ENCODE measurements at regions not wholly inside any gene's neighbourhood (a gene's known extent, or its start where the extent isn't known, plus 50 kb on each side); places are given as distances from the start of the nearest gene placed in this dataset.

DNA sequence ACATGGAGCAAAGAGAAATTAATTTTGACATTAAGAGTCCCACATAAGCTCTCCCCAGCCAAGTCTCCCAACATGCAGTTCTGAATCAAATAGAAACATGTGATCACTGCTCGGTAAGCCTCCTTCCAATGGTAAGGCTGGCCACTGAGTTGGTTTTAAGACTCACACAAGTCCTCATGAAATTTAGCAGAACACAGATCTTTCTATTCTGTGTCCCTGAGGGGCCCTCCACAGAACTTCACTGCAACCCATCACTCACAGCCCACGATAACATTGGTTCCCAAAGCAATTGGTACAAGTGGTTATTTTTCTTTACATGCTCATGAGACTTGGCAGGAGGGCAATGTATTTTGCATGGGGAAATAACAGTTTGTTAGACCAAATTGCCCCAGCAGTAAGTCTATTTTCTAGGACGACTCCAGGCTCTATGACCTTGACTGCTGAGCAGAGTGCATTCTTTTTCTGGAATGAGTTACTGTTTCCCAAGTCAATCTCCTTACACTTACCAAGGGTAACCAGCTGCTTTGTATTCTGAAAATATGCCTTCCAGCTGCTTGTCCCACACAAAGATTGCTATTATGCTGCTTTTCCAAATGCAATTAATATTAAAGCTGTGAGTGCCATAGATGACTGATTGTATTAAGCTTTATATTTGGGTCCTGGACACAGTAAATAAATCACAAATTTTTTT is 142.3 kb upstream of the TANK start:
- in situ Hi-C loops (cut with MboI; ENCODE audit: low sequenced_read_pairs): no loop called here
- Histone ChIP-seq H3K4me1 (no peaks in the 10 kb centered on the region), H3K36me3 (replicated peaks) (no peaks in the 10 kb centered on the region), H3K27me3 (ENCODE audit: low read depth) (no peaks in the 10 kb centered on the region), H3K4me3 (no peak overlapping the region), H3K9me3 (no peaks in the 10 kb centered on the region)
- DNase-seq (ENCODE audit: low spot score in 2 of 2): no peak

DNA sequence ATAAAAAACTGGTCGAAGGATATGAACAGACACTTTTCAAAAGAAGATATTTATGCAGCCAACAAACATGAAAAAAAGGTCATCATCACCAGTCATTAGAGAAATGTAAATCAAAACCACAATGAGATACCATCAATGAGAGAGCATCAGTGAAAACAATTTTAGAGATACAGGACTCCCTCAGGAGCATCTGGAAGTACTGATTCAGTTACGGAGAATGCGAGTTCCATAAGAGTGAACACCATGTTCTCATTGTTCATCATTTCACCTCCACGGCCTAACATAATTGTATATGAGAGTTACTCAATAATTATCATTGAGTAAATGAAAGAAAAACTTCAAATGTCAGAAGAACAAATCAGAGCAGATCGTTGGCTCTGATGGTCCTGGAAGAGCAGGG is 140.9 kb upstream of the TANK start:
- no peaks in the 10 kb centered on the region; the same call in 1 of the 2 replicates for H3K9me3 ChIP-seq
- DNase-seq (ENCODE audit: low spot score in 2 of 2): no peak
- H3K4me1 ChIP-seq: no peaks in the 10 kb centered on the region
- H3K36me3 ChIP-seq (replicated peaks): no peaks in the 10 kb centered on the region
- no peaks in the 10 kb centered on the region for H3K27me3 ChIP-seq (ENCODE audit: low read depth)
- in situ Hi-C loops (cut with MboI; ENCODE audit: low sequenced_read_pairs): no loop called here
- no peak overlapping the region for H3K4me3 ChIP-seq

DNA sequence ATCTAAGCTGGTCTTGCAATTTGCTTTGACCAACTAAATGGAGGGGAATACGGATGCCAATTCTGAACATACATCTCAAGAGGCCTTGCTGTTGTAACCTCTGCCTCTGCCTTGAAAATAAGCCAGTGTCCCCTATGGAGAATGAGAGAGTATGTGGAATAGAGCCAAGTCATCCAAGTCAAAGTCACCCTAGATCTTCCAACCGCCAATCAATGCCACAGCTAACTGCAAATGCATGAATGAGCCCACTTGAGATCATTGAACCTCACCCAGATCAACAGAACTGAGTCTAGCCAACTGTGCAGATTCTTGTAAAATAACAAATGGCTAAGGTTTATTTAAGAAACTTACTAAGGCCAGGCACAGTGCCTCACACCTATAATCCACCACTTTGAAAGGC is 139.8 kb upstream of the TANK start:
- Histone ChIP-seq H3K27me3 (ENCODE audit: low read depth) (no peaks in the 10 kb centered on the region), H3K4me1 (no peaks in the 10 kb centered on the region), H3K4me3 (no peak overlapping the region), H3K9me3 (no peaks in the 10 kb centered on the region; the same call in 1 of the 2 replicates), H3K36me3 (replicated peaks) (no peaks in the 10 kb centered on the region)
- in situ Hi-C loops (cut with MboI; ENCODE audit: low sequenced_read_pairs): no loop called here
- no peak for DNase-seq (ENCODE audit: low spot score in 2 of 2)

DNA sequence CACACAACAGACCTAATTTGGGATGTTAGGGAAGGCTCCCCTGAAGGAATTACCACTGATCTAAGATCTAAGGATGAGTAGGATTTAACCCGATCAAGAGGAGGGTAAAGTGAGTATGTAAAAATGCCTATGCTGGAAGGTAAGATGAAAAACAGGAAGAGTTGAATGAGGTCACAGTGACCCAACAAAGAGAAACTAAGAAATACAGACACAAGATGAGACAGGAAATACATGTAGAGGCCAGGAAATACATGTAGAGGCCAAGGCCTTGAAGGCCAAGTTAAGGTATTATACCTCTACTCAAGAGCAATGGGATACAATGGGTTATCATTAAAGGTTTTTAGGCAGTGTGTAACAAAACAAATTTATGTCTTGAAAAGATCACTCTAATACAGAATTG is 131.6 kb upstream of the TANK start:
- in situ Hi-C loops (cut with MboI; ENCODE audit: low sequenced_read_pairs): no loop called here
- no peak for DNase-seq (ENCODE audit: low spot score in 2 of 2)
- H3K9me3 ChIP-seq: no peaks in the 10 kb centered on the region

DNA sequence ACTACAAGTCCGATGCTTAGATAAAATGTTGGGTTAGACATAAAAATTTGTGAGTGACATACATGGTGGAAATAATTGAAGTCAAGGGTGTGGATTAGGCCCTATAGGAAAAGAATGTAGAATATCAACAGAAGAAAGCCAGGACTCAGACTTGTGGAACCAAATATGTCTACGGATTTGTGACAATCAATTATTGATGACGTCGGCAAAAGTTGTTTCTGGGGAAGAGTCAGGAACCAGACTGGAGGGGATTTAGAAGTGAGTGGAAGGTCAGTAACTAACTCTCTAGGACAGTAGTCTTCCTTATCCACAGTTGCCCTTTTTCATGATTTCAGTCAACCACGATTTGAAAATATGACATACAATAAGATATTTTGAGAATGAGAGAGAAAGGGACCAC is 130.9 kb upstream of the TANK start:
- Histone ChIP-seq H3K9me3 (no peaks in the 10 kb centered on the region), H3K4me1 (no peaks in the 10 kb centered on the region), H3K4me3 (no peak overlapping the region), H3K27me3 (ENCODE audit: low read depth) (peaks cover under 1% of the 10 kb centered on the region; the same call in 1 of the 2 replicates), H3K36me3 (replicated peaks) (no peaks in the 10 kb centered on the region)
- no peak for DNase-seq (ENCODE audit: low spot score in 2 of 2)
- in situ Hi-C loops (cut with MboI; ENCODE audit: low sequenced_read_pairs): no loop called here

More for the DNA sequence above, 131.6 kb upstream of the TANK start:
- H3K4me3 ChIP-seq: no peak overlapping the region
- no peaks in the 10 kb centered on the region for H3K27me3 ChIP-seq (ENCODE audit: low read depth)
- H3K36me3 ChIP-seq (replicated peaks): no peaks in the 10 kb centered on the region
- H3K4me1 ChIP-seq: no peaks in the 10 kb centered on the region

DNA sequence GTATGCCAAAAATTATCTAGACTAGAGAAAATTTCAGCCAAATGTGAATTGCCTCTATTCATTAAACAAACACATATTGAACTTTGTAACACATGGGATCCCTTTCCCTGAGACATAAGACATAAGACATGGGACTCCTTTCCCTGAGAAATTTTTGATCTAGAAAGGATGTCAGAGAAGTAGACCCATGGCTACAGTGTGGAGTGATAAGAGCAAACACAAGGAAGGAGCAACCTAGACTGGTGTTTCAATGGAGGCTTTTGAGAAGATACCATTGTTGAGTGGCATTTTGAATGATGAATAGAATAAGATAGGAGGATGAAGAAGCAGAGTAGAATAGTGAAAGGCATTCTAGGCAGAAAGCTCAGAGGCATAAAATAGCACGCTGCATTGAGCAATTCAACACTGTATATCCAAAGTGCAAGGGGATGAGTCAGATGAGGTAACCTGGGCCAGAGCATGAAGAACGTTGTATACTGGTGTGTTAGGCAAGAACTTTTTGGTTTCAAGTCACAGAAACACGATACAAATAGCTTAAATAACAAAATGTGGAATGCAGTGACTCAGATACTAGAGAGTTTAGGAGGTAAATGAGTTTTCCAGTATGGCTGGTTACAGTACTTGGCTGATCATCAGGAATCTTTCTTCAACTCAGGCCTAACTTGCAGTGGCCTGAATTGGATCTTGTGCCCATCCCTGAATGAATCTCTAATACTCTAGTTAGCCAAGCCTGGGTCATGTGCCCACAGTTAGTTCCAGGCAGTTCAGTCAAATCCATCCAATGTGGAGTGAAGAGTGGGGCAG is 129.8 kb upstream of the TANK start:
- no peaks in the 10 kb centered on the region for H3K36me3 ChIP-seq (replicated peaks)
- in situ Hi-C loops (cut with MboI; ENCODE audit: low sequenced_read_pairs): no loop called here
- H3K9me3 ChIP-seq: no peaks in the 10 kb centered on the region
- H3K4me3 ChIP-seq: no peak overlapping the region
- peaks cover 2% of the 10 kb centered on the region; the same call in 1 of the 2 replicates for H3K27me3 ChIP-seq (ENCODE audit: low read depth)
- H3K4me1 ChIP-seq: no peaks in the 10 kb centered on the region
- no peak for DNase-seq (ENCODE audit: low spot score in 2 of 2)

DNA sequence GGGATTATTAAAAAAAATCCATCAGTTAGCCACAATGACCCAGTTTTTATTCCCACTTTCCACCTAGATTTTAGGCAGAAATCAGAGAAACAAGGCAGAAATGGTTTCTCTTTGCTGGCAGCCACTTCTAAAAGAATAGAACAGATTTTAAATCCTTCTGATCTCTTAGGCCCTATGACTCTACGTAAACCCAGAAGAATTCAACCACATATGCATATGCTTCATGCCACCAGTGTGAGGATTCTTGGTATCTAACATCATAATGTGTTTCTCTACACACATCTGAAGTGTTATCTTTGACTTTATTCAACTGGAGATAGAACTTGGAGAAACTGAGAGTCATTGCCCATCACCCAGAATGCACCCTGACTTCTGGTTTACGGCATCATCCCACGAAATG is 128.7 kb upstream of the TANK start:
- in situ Hi-C loops (cut with MboI; ENCODE audit: low sequenced_read_pairs): no loop called here

DNA sequence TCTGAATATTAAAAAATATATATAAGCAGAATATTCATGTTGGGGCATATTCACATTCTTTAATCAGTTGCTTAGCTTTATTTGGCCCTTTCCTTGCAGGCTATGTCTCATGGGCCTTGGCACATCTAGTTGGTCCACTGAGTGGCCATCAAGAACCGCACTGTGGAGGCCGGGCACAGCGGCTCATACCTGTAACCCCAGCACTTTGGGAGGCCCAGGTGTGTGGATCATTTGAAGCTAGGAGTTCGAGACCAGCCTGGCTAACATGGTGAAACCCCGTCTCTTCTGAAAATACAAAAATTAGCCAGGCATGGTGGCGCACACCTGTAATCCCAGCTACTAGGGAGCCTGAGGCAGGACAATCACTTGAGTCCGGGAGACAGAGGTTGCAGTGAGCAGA is 127.6 kb upstream of the TANK start:
- Histone ChIP-seq H3K27me3 (ENCODE audit: low read depth) (peaks cover 2% of the 10 kb centered on the region; the same call in 1 of the 2 replicates), H3K36me3 (replicated peaks) (no peaks in the 10 kb centered on the region), H3K4me3 (no peak overlapping the region), H3K9me3 (no peaks in the 10 kb centered on the region), H3K4me1 (no peaks in the 10 kb centered on the region)
- in situ Hi-C loops (cut with MboI; ENCODE audit: low sequenced_read_pairs): no loop called here
- DNase-seq (ENCODE audit: low spot score in 2 of 2): no peak

More for the DNA sequence above, 128.7 kb upstream of the TANK start:
- no peaks in the 10 kb centered on the region for H3K4me1 ChIP-seq
- no peak overlapping the region for H3K4me3 ChIP-seq
- no peaks in the 10 kb centered on the region for H3K36me3 ChIP-seq (replicated peaks)
- peaks cover 2% of the 10 kb centered on the region; the same call in 1 of the 2 replicates for H3K27me3 ChIP-seq (ENCODE audit: low read depth)
- no peak for DNase-seq (ENCODE audit: low spot score in 2 of 2)
- H3K9me3 ChIP-seq: no peaks in the 10 kb centered on the region

DNA sequence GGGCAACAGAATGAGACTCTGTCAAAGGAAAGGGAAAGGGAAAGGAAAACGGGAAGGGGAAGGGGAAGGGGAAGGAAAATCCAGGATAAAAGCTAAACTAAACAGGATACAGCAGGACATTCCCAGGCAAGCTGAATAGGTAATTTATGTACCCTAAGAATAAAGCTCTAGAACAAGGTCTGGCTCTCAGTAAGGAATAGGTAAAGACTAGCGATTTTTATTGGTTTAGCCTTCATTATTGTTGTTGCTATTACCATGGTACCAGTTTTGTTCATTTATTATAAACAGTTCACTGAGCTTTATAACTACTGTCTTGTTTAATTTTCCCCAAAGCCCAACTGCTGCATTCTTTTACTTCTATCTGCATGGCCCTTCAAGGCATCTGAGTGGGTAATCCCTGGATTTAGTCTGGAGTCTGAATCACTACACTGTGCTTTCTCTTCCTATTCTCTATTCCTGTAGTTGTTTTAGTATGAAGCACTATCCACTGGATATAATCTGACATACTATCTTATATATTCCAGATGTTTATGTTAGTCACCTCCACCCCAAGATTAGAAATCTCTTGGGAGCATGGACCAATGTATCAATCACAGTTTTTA is 127.1 kb upstream of the TANK start:
- no peak for DNase-seq (ENCODE audit: low spot score in 2 of 2)
- no peaks in the 10 kb centered on the region for H3K4me1 ChIP-seq
- H3K27me3 ChIP-seq (ENCODE audit: low read depth): peaks cover 2% of the 10 kb centered on the region; the same call in 1 of the 2 replicates
- H3K9me3 ChIP-seq: no peaks in the 10 kb centered on the region
- no peaks in the 10 kb centered on the region for H3K36me3 ChIP-seq (replicated peaks)
- no peak overlapping the region for H3K4me3 ChIP-seq
- in situ Hi-C loops (cut with MboI; ENCODE audit: low sequenced_read_pairs): no loop called here

DNA sequence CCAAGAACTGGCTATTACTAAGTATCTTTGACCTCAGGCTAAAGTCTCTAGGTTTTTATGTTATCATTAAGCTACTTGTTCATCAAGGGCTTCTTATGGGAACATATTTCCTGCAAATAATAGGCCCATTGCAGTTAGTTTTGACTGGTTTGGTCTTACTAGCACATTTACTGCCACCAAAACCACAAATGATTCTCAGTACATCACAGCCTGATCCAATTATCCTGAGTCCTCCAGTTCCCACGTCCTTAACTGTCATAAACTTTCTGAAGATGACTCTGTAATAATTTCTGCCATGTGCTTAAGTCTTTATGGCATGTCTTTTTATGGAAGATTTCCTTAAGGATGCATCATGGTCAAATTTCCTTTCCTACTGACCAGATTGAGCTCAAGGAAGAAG is 123.3 kb upstream of the TANK start:
- no peak for DNase-seq (ENCODE audit: low spot score in 2 of 2)
- Histone ChIP-seq H3K4me3 (no peak overlapping the region), H3K36me3 (replicated peaks) (no peaks in the 10 kb centered on the region), H3K27me3 (ENCODE audit: low read depth) (peaks cover 11% of the 10 kb centered on the region; the same call in 1 of the 2 replicates), H3K9me3 (no peaks in the 10 kb centered on the region), H3K4me1 (no peaks in the 10 kb centered on the region)
- in situ Hi-C loops (cut with MboI; ENCODE audit: low sequenced_read_pairs): no loop called here

DNA sequence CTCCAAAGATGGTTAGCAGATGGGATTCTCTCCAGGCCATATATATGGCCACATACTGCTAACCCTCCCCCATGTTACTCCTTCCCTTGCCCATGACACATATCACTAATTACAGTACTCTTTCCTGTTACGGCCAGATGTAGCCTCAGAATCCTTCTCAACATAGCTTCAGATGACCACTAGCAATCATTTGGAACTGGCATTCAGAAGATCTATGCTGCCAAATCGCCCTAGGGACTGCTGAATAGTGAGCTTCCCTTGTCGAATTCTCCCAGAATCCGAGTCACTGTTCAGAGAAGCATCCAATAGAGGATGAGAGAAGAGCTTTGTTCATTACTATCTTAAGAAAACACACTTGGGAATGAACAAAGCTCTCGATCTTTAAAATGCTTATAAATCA is 121.2 kb upstream of the TANK start:
- Histone ChIP-seq H3K4me3 (no peak overlapping the region), H3K36me3 (replicated peaks) (no peaks in the 10 kb centered on the region), H3K4me1 (no peaks in the 10 kb centered on the region), H3K9me3 (no peaks in the 10 kb centered on the region), H3K27me3 (ENCODE audit: low read depth) (peaks cover 11% of the 10 kb centered on the region; the same call in 1 of the 2 replicates)
- in situ Hi-C loops (cut with MboI; ENCODE audit: low sequenced_read_pairs): no loop called here
- no peak for DNase-seq (ENCODE audit: low spot score in 2 of 2)

DNA sequence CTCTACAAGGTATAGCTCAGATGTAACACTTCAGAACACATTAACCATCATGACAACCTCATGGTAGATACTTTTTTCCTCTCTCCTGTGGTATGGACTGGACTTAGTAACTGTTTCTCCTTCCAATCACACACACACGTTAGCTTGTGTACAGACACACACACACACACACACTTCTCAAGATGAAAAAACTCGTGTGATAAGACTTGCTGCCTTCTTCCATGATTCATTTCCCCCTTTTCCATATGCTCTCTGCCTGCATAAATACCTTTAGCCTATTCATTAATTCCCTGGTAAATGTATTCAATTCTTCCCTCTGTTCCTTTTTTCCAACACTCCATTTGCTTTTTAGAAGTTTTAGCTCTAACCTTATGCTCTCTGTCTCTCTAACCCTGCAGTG is 118.9 kb upstream of the TANK start:
- in situ Hi-C loops (cut with MboI; ENCODE audit: low sequenced_read_pairs): no loop called here

DNA sequence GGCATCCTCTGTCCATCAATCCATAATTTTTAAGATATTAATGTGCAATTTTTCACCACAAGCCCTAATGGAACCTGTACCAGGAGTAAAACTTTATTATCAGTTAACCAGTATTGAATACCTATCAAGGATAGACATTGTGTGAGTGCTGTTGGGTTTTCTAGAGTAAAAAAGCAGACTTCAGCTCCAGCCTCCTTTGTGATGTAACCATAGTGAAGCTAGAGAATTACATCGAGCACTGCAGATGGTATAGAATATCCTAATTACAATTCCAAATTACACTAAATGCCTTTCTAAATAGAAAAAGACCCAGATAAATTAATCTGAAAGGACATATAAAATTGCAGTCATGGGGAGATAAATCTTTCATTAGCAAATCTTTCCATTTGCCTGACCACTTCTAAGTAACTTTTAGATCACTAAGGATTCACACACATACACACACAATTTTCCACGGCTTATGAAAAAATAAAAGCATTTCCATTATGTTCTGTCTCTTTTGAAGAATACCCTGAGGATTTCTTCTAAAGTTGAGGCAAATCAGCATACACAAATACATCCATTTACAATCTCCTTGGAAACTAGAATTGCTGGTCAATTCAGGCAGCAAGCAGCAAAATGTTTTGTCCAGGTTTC is 117.1 kb upstream of the TANK start:
- DNase-seq (ENCODE audit: low spot score in 2 of 2): no peak
- Histone ChIP-seq H3K4me3 (no peak overlapping the region), H3K27me3 (ENCODE audit: low read depth) (peaks cover 9% of the 10 kb centered on the region; the same call in 1 of the 2 replicates), H3K9me3 (no peaks in the 10 kb centered on the region), H3K36me3 (replicated peaks) (no peaks in the 10 kb centered on the region), H3K4me1 (no peaks in the 10 kb centered on the region; the same call in 1 of the 2 replicates)
- in situ Hi-C loops (cut with MboI; ENCODE audit: low sequenced_read_pairs): no loop called here

More for the DNA sequence above, 118.9 kb upstream of the TANK start:
- H3K36me3 ChIP-seq (replicated peaks): no peaks in the 10 kb centered on the region
- no peaks in the 10 kb centered on the region for H3K4me1 ChIP-seq
- H3K9me3 ChIP-seq: no peaks in the 10 kb centered on the region
- peaks cover 9% of the 10 kb centered on the region; the same call in 1 of the 2 replicates for H3K27me3 ChIP-seq (ENCODE audit: low read depth)
- DNase-seq (ENCODE audit: low spot score in 2 of 2): no peak
- H3K4me3 ChIP-seq: no peak overlapping the region

All from HAP-1 (cell line).